ENCODE measurements at regions not wholly inside any gene's neighbourhood (a gene's known extent, or its start where the extent isn't known, plus 50 kb on each side); places are given as distances from the start of the nearest gene placed in this dataset.

DNA sequence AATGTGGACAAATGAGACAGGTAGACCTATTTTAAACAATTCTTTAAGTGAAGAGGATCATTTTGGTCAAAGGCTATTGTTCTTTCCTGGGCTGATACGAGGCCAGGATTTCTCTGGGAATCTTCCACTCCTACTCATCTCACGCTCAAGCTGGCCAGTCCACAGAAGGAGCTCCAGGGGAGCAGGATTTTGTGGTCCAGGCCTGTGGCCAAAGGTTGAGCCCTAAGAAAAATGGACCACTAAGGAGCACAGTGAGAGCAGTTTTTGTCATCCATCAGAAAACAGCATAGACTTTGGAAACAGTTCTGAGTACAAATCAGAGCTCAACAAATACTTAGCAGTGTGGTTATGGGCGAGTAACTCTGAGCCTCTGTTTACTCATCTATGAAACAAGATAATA is 260.2 kb upstream of the RUNX1 start:
- TF ChIP-seq, protein P1, sequence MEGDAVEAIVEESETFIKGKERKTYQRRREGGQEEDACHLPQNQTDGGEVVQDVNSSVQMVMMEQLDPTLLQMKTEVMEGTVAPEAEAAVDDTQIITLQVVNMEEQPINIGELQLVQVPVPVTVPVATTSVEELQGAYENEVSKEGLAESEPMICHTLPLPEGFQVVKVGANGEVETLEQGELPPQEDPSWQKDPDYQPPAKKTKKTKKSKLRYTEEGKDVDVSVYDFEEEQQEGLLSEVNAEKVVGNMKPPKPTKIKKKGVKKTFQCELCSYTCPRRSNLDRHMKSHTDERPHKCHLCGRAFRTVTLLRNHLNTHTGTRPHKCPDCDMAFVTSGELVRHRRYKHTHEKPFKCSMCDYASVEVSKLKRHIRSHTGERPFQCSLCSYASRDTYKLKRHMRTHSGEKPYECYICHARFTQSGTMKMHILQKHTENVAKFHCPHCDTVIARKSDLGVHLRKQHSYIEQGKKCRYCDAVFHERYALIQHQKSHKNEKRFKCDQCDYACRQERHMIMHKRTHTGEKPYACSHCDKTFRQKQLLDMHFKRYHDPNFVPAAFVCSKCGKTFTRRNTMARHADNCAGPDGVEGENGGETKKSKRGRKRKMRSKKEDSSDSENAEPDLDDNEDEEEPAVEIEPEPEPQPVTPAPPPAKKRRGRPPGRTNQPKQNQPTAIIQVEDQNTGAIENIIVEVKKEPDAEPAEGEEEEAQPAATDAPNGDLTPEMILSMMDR (IDR thresholded peaks at IDR 0.05): no peak
- TF ChIP-seq POLR2A (IDR thresholded peaks at IDR 0.05; ENCODE audit: low read length) (no peak), EP300 (IDR thresholded peaks at IDR 0.05) (no peak), RFX5 (IDR thresholded peaks at IDR 0.05) (no peak), BHLHE40 (IDR thresholded peaks at IDR 0.05; ENCODE audit: low read depth, low read length) (no peak), CEBPB (IDR thresholded peaks at IDR 0.05) (no peak), MAFK (IDR thresholded peaks at IDR 0.05; ENCODE audit: partially characterized antibody) (no peak), ESRRA (IDR thresholded peaks at IDR 0.05; ENCODE audit: borderline replicate concordance, low read length) (no peak), CBX2 (IDR thresholded peaks at IDR 0.05; ENCODE audit: borderline replicate concordance, low read depth) (no peak), RAD21 (conservative IDR thresholded peaks at IDR 0.05 in 1 of 2, IDR thresholded peaks at IDR 0.05 in 1 of 2) (no peak)
- TF ChIP-seq, protein P2, sequence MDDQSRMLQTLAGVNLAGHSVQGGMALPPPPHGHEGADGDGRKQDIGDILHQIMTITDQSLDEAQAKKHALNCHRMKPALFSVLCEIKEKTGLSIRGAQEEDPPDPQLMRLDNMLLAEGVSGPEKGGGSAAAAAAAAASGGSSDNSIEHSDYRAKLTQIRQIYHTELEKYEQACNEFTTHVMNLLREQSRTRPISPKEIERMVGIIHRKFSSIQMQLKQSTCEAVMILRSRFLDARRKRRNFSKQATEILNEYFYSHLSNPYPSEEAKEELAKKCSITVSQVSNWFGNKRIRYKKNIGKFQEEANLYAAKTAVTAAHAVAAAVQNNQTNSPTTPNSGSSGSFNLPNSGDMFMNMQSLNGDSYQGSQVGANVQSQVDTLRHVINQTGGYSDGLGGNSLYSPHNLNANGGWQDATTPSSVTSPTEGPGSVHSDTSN (IDR thresholded peaks at IDR 0.05): no peak

Measured in A549 (cell line).